ENCODE measurements at regions not wholly inside any gene's neighbourhood (a gene's known extent, or its start where the extent isn't known, plus 50 kb on each side); places are given as distances from the start of the nearest gene placed in this dataset.

- Histone ChIP-seq H3K79me2 (ENCODE audit: insufficient read depth, low read length) (no peaks in the 10 kb centered on the region), H3K9me3 (ENCODE audit: insufficient read depth, low read length) (no peaks in the 10 kb centered on the region), H2AFZ (ENCODE audit: low read depth, low read length, severe bottlenecking) (no peak overlapping the region), H3K4me3 (ENCODE audit: insufficient read depth, low read length, poor library complexity, severe bottlenecking) (no peak overlapping the region), H3K27ac (ENCODE audit: low read depth, low read length) (no peak overlapping the region), H3F3A (ENCODE audit: insufficient read depth) (no peaks in the 10 kb centered on the region), H3K4me2 (ENCODE audit: low read depth, low read length, poor library complexity, severe bottlenecking) (no peak overlapping the region), H3K9me2 (replicated peaks; ENCODE audit: insufficient read depth, low read length) (no peaks in the 10 kb centered on the region), H4K20me1 (ENCODE audit: low read depth, low read length) (no peaks in the 10 kb centered on the region), H3K27me3 (ENCODE audit: low read length) (no peaks in the 10 kb centered on the region; the same call in 1 of the 2 replicates), H3K36me3 (ENCODE audit: low read length) (no peaks in the 10 kb centered on the region), H3K9ac (ENCODE audit: low read length) (no peak overlapping the region)
- TF ChIP-seq, protein P1, sequence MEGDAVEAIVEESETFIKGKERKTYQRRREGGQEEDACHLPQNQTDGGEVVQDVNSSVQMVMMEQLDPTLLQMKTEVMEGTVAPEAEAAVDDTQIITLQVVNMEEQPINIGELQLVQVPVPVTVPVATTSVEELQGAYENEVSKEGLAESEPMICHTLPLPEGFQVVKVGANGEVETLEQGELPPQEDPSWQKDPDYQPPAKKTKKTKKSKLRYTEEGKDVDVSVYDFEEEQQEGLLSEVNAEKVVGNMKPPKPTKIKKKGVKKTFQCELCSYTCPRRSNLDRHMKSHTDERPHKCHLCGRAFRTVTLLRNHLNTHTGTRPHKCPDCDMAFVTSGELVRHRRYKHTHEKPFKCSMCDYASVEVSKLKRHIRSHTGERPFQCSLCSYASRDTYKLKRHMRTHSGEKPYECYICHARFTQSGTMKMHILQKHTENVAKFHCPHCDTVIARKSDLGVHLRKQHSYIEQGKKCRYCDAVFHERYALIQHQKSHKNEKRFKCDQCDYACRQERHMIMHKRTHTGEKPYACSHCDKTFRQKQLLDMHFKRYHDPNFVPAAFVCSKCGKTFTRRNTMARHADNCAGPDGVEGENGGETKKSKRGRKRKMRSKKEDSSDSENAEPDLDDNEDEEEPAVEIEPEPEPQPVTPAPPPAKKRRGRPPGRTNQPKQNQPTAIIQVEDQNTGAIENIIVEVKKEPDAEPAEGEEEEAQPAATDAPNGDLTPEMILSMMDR (IDR thresholded peaks at IDR 0.05; ENCODE audit: insufficient read depth, low read length, poor library complexity, severe bottlenecking) = no peak
- no peak for TF ChIP-seq EZH2phosphoT487 (conservative IDR thresholded peaks at IDR 0.05; ENCODE audit: low read length)
These were observed 203.6 kb upstream of the PPARGC1A start for GRCh38 chr4:24093446-24093845.

GRCh38 chr4:24091639-24092233, 201.9 kb upstream of the PPARGC1A start:
- no peaks in the 10 kb centered on the region for H4K20me1 ChIP-seq (ENCODE audit: low read depth, low read length)
- no peaks in the 10 kb centered on the region for H3K79me2 ChIP-seq (ENCODE audit: insufficient read depth, low read length)
- no peaks in the 10 kb centered on the region; the same call in 1 of the 2 replicates for H3K27me3 ChIP-seq (ENCODE audit: low read length)
- no peak overlapping the region for H3K4me3 ChIP-seq (ENCODE audit: insufficient read depth, low read length, poor library complexity, severe bottlenecking)
- H3K9me3 ChIP-seq (ENCODE audit: insufficient read depth, low read length) = no peaks in the 10 kb centered on the region
- H3K36me3 ChIP-seq (ENCODE audit: low read length) = no peaks in the 10 kb centered on the region
- no peak overlapping the region for H3K27ac ChIP-seq (ENCODE audit: low read depth, low read length)
- no peak overlapping the region for H3K9ac ChIP-seq (ENCODE audit: low read length)
- no peak overlapping the region for H3K4me2 ChIP-seq (ENCODE audit: low read depth, low read length, poor library complexity, severe bottlenecking)
- no peaks in the 10 kb centered on the region for H3K9me2 ChIP-seq (replicated peaks; ENCODE audit: insufficient read depth, low read length)
- H3F3A ChIP-seq (ENCODE audit: insufficient read depth) = no peaks in the 10 kb centered on the region
- H2AFZ ChIP-seq (ENCODE audit: low read depth, low read length, severe bottlenecking) = no peak overlapping the region
- TF ChIP-seq, protein P1 (IDR thresholded peaks at IDR 0.05; ENCODE audit: insufficient read depth, low read length, poor library complexity, severe bottlenecking) = no peak
- no peak for TF ChIP-seq EZH2phosphoT487 (conservative IDR thresholded peaks at IDR 0.05; ENCODE audit: low read length)

- Histone ChIP-seq H3K79me2 (ENCODE audit: insufficient read depth, low read length) (no peaks in the 10 kb centered on the region), H3K36me3 (ENCODE audit: low read length) (no peaks in the 10 kb centered on the region), H3K9ac (ENCODE audit: low read length) (no peak overlapping the region), H3K9me2 (replicated peaks; ENCODE audit: insufficient read depth, low read length) (no peaks in the 10 kb centered on the region), H4K20me1 (ENCODE audit: low read depth, low read length) (no peaks in the 10 kb centered on the region), H3K9me3 (ENCODE audit: insufficient read depth, low read length) (no peaks in the 10 kb centered on the region), H3K27me3 (ENCODE audit: low read length) (no peaks in the 10 kb centered on the region; the same call in 1 of the 2 replicates), H3K4me2 (ENCODE audit: low read depth, low read length, poor library complexity, severe bottlenecking) (no peak overlapping the region), H3K27ac (ENCODE audit: low read depth, low read length) (no peak overlapping the region), H3K4me3 (ENCODE audit: insufficient read depth, low read length, poor library complexity, severe bottlenecking) (no peak overlapping the region), H2AFZ (ENCODE audit: low read depth, low read length, severe bottlenecking) (no peak overlapping the region), H3F3A (ENCODE audit: insufficient read depth) (no peaks in the 10 kb centered on the region)
- no peak for TF ChIP-seq EZH2phosphoT487 (conservative IDR thresholded peaks at IDR 0.05; ENCODE audit: low read length)
- TF ChIP-seq, protein P1 (IDR thresholded peaks at IDR 0.05; ENCODE audit: insufficient read depth, low read length, poor library complexity, severe bottlenecking) = no peak
These were observed 200.1 kb upstream of the PPARGC1A start for GRCh38 chr4:24089851-24090534.

Data from SU-DHL-6 (cell line).